Suprapubic skin (tissue), 3 donors: ENCODE measurements at regions not wholly inside any gene's neighbourhood (a gene's known extent, or its start where the extent isn't known, plus 50 kb on each side); places are given as distances from the start of the nearest gene placed in this dataset.

Experiments used
- POLR2AphosphoS5 ChIP-seq, 3 donors: sonication (generic); formaldehyde crosslinking; IDR thresholded peaks; one replicate each; pipeline ENCODE4 v1.6.1; 2017; ENCODE audit warnings: antibody characterized with exemption in 3 of 3
- TF ChIP-seq, protein P1 (sequence below), 2 donors: fragments of 200-600 bp in 1 of 2; fragments of 450-650 bp in 1 of 2; sonication (generic) in 1 of 2; IDR thresholded peaks; one replicate each; pipeline ENCODE4 v1.5.1; 2016 to 2019; ENCODE audit warnings: antibody characterized with exemption in 2 of 2, mild to moderate bottlenecking in 1 of 2, moderate library complexity in 1 of 2

DNA sequence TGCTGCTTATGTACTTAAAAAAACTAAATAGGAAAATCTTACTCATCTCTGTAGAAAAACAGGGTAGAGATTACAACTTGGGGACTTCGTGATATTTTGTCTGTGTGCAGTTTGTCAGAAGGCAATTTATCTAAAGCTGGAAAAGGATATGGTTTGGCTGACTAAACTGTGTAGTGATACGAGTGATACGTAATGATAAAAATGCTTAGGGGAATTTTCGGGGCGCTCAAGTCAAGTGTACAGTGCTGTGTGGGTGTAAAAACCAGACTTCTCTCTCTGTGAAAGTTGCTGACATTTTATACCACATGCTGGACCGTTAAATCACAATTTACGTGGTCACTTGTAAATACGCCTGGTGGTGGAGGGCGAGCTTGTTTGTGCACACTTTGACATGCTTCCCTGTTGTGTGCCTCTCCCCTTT lies 221.7 kb downstream of the KCNRG start:
- TF ChIP-seq, protein P1, sequence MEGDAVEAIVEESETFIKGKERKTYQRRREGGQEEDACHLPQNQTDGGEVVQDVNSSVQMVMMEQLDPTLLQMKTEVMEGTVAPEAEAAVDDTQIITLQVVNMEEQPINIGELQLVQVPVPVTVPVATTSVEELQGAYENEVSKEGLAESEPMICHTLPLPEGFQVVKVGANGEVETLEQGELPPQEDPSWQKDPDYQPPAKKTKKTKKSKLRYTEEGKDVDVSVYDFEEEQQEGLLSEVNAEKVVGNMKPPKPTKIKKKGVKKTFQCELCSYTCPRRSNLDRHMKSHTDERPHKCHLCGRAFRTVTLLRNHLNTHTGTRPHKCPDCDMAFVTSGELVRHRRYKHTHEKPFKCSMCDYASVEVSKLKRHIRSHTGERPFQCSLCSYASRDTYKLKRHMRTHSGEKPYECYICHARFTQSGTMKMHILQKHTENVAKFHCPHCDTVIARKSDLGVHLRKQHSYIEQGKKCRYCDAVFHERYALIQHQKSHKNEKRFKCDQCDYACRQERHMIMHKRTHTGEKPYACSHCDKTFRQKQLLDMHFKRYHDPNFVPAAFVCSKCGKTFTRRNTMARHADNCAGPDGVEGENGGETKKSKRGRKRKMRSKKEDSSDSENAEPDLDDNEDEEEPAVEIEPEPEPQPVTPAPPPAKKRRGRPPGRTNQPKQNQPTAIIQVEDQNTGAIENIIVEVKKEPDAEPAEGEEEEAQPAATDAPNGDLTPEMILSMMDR (IDR thresholded peaks at IDR 0.05): no peak
- TF ChIP-seq POLR2AphosphoS5 (IDR thresholded peaks at IDR 0.05): no peak
